Aorta (tissue), 5 donors: ENCODE measurements at regions not wholly inside any gene's neighbourhood (a gene's known extent, or its start where the extent isn't known, plus 50 kb on each side); places are given as distances from the start of the nearest gene placed in this dataset.

Experiments
- ATAC-seq: fragments of 200-7000 bp; cut with Tn5 transposase; one replicate; pipeline ENCODE4 v1.9.1; 2022; ENCODE audit warnings: moderate library complexity; ENCODE audit not compliant: low FRiP score
- DNase-seq, 2 donors: peaks; one replicate each; pipeline ENCODE4 v3.0.0-alpha.2; 2020
- H3K27ac ChIP-seq, 2 donors: one replicate each; pipeline ENCODE4 v1.5.1; 2013; ENCODE audit warnings: low read length in 2 of 2, mild to moderate bottlenecking in 2 of 2, moderate library complexity in 2 of 2, control low read depth in 1 of 2, inconsistent platforms in 1 of 2, low read depth in 1 of 2
- H3K27me3 ChIP-seq, 2 donors: one replicate each; pipeline ENCODE4 v1.6.1; 2013; ENCODE audit warnings: control low read depth in 1 of 2, low read length in 1 of 2, mild to moderate bottlenecking in 1 of 2, moderate library complexity in 1 of 2; ENCODE audit not compliant: insufficient read depth in 2 of 2, control insufficient read depth in 1 of 2
- H3K36me3 ChIP-seq, 2 donors: one replicate each; pipeline ENCODE4 v1.6.1; 2013; ENCODE audit warnings: control low read depth in 1 of 2, low read length in 1 of 2, mild to moderate bottlenecking in 1 of 2; ENCODE audit not compliant: insufficient read depth in 2 of 2, control insufficient read depth in 1 of 2
- H3K4me1 ChIP-seq, 2 donors: one replicate each; pipeline ENCODE4 v1.6.1; 2013; ENCODE audit warnings: low read length in 2 of 2, control low read depth in 1 of 2, mild to moderate bottlenecking in 1 of 2, moderate library complexity in 1 of 2; ENCODE audit not compliant: insufficient read depth in 2 of 2, control insufficient read depth in 1 of 2
- H3K4me3 ChIP-seq, 2 donors: one replicate each; pipeline ENCODE4 v1.5.1; 2013; ENCODE audit warnings: low read length in 2 of 2, control low read depth in 1 of 2, mild to moderate bottlenecking in 1 of 2
- H3K9me3 ChIP-seq: one replicate; pipeline ENCODE4 v1.6.1; 2013; ENCODE audit warnings: mild to moderate bottlenecking, low read length; ENCODE audit not compliant: control insufficient read depth
- whole genome bisulfite sequencing, 2 donors: extraction: QIAGEN DNeasy Blood & Tissue Kit; methylation state at CpG; one replicate each; pipeline ENCODE4 v1.1.7; 2013; 5-methylcytosine and 5-hydroxymethylcytosine counted together
- intact Hi-C, 2 donors: fragments of 100-400 bp; cut with DNase I; formaldehyde crosslinking; loops; one replicate each; pipeline versions ENCODE4 v1.14.2 to v1.15.0; 2022
- donor health status: healthy with polysubstance abuse.
- donor health status: Bipolar disorder and iron deficiency.
- donor health status: DM: no; HTN: no; CAD: no.
- donor health status: DM: no; HTN: no; CAD: no.
- donor health status: DM: yes; HTN: yes; CAD: no.

GRCh38 chr20:24744747-24745146 lies 204.3 kb upstream of the CST7 start:
- Histone ChIP-seq H3K27ac (no peak overlapping the region), H3K27me3 (no peaks in the 10 kb centered on the region), H3K4me1 (no peaks in the 10 kb centered on the region), H3K9me3 (peaks cover 1% of the 10 kb centered on the region), H3K36me3 (no peaks in the 10 kb centered on the region), H3K4me3 (no peak overlapping the region)
- ATAC-seq (no peak), DNase-seq (no peak)
- intact Hi-C loops: no loop called here
- WGBS, 2 donors: 91 to 95% methylated on average over 3 of the region's 3 CpGs

- DNase-seq (no peak), ATAC-seq (no peak)
- no peaks in the 10 kb centered on the region for H3K36me3 ChIP-seq
- H3K4me1 ChIP-seq: no peaks in the 10 kb centered on the region
- intact Hi-C loops: no loop called here
- no peaks in the 10 kb centered on the region for H3K27me3 ChIP-seq
- no peak overlapping the region for H3K27ac ChIP-seq
- no peak overlapping the region for H3K4me3 ChIP-seq
- H3K9me3 ChIP-seq: peaks cover 1% of the 10 kb centered on the region
- WGBS, 2 donors: 81 to 90% methylated on average over 6 of the region's 6 CpGs
Measured at GRCh38 chr20:24745206-24745605, 203.9 kb upstream of the CST7 start.

GRCh38 chr20:24745617-24746350 lies 203.3 kb upstream of the CST7 start:
- ATAC-seq: peak; percentile 47
- H3K36me3 ChIP-seq: no peaks in the 10 kb centered on the region
- no peak for DNase-seq
- no peak overlapping the region for H3K27ac ChIP-seq
- no peaks in the 10 kb centered on the region for H3K4me1 ChIP-seq
- intact Hi-C loops: no loop called here
- no peaks in the 10 kb centered on the region for H3K27me3 ChIP-seq
- peaks cover 1% of the 10 kb centered on the region for H3K9me3 ChIP-seq
- no peak overlapping the region for H3K4me3 ChIP-seq
- 78 to 79% methylated on average over 14 of the region's 14 CpGs for WGBS, 2 donors

- no peaks in the 10 kb centered on the region for H3K4me1 ChIP-seq
- ATAC-seq: no peak
- no peak for DNase-seq
- no peaks in the 10 kb centered on the region for H3K36me3 ChIP-seq
- H3K9me3 ChIP-seq: peaks cover 1% of the 10 kb centered on the region
- H3K27me3 ChIP-seq: no peaks in the 10 kb centered on the region
- H3K27ac ChIP-seq: no peak overlapping the region
- H3K4me3 ChIP-seq: no peak overlapping the region
- intact Hi-C loops: no loop called here
- 76 to 83% methylated on average over 12 of the region's 12 CpGs for WGBS, 2 donors
Measured at GRCh38 chr20:24746351-24746685, 202.8 kb upstream of the CST7 start.

- no peak for DNase-seq
- Histone ChIP-seq H3K9me3 (peaks cover 1% of the 10 kb centered on the region), H3K27ac (no peak overlapping the region), H3K4me1 (no peaks in the 10 kb centered on the region), H3K36me3 (no peaks in the 10 kb centered on the region), H3K27me3 (no peaks in the 10 kb centered on the region), H3K4me3 (no peak overlapping the region)
- ATAC-seq: no peak
- 80 to 82% methylated on average over 10 of the region's 10 CpGs for WGBS, 2 donors
- intact Hi-C loops: no loop called here
Measured at GRCh38 chr20:24747010-24747712, 201.9 kb upstream of the CST7 start.

- Histone ChIP-seq H3K36me3 (no peaks in the 10 kb centered on the region), H3K27me3 (no peaks in the 10 kb centered on the region), H3K4me1 (no peaks in the 10 kb centered on the region), H3K4me3 (no peak overlapping the region), H3K27ac (no peak overlapping the region), H3K9me3 (peaks cover 1% of the 10 kb centered on the region)
- intact Hi-C loops: no loop called here
- WGBS, 2 donors: 80 to 85% methylated on average over 5 of the region's 5 CpGs
- ATAC-seq (no peak), DNase-seq (no peak)
Measured at GRCh38 chr20:24747881-24748595, 201.0 kb upstream of the CST7 start.

GRCh38 chr20:24751551-24751950 lies 197.5 kb upstream of the CST7 start:
- no peak overlapping the region for H3K27ac ChIP-seq
- DNase-seq (no peak), ATAC-seq (no peak)
- WGBS, 2 donors: 95% methylated on average over 4 of the region's 4 CpGs
- intact Hi-C loops: no loop called here
- H3K4me3 ChIP-seq: no peak overlapping the region
- H3K27me3 ChIP-seq: no peaks in the 10 kb centered on the region
- no peaks in the 10 kb centered on the region for H3K4me1 ChIP-seq
- H3K9me3 ChIP-seq: no peaks in the 10 kb centered on the region
- no peaks in the 10 kb centered on the region for H3K36me3 ChIP-seq

GRCh38 chr20:24752612-24753011 lies 196.5 kb upstream of the CST7 start:
- intact Hi-C loops: no loop called here
- no peaks in the 10 kb centered on the region for H3K9me3 ChIP-seq
- no peaks in the 10 kb centered on the region for H3K4me1 ChIP-seq
- H3K36me3 ChIP-seq: no peaks in the 10 kb centered on the region
- DNase-seq: no peak
- no peak for ATAC-seq
- H3K4me3 ChIP-seq: no peak overlapping the region
- H3K27ac ChIP-seq: no peak overlapping the region
- WGBS, 2 donors: 92 to 93% methylated on average over 6 of the region's 6 CpGs
- H3K27me3 ChIP-seq: no peaks in the 10 kb centered on the region

GRCh38 chr20:24753130-24753529 lies 195.9 kb upstream of the CST7 start:
- Histone ChIP-seq H3K36me3 (no peaks in the 10 kb centered on the region), H3K9me3 (no peaks in the 10 kb centered on the region), H3K27ac (no peak overlapping the region), H3K4me3 (no peak overlapping the region), H3K4me1 (no peaks in the 10 kb centered on the region), H3K27me3 (no peaks in the 10 kb centered on the region)
- DNase-seq: no peak
- ATAC-seq: no peak
- intact Hi-C loops: no loop called here
- WGBS, 2 donors: 82 to 84% methylated on average over 4 of the region's 4 CpGs
